Mammary epithelial cell (primary cell): ENCODE measurements at regions not wholly inside any gene's neighbourhood (a gene's known extent, or its start where the extent isn't known, plus 50 kb on each side); places are given as distances from the start of the nearest gene placed in this dataset.

Source experiments
- EZH2 ChIP-seq: IDR thresholded peaks from 2 replicates; pipeline ENCODE4 v1.6.1; 2012; ENCODE audit warnings: low read length, inconsistent platforms, borderline replicate concordance
- TF ChIP-seq, protein P1 (sequence below), 2 donors: IDR thresholded peaks in 1 of 2; conservative IDR thresholded peaks in 1 of 2; 2 replicates each; pipeline ENCODE4 v1.5.1; 2011 to 2012; ENCODE audit warnings: inconsistent platforms in 2 of 2, low read length in 2 of 2, mild to moderate bottlenecking in 2 of 2, control low read depth in 1 of 2, low read depth in 1 of 2; ENCODE audit not compliant: insufficient read depth in 1 of 2; ENCODE audit errors: extremely low read depth in 1 of 2

DNA sequence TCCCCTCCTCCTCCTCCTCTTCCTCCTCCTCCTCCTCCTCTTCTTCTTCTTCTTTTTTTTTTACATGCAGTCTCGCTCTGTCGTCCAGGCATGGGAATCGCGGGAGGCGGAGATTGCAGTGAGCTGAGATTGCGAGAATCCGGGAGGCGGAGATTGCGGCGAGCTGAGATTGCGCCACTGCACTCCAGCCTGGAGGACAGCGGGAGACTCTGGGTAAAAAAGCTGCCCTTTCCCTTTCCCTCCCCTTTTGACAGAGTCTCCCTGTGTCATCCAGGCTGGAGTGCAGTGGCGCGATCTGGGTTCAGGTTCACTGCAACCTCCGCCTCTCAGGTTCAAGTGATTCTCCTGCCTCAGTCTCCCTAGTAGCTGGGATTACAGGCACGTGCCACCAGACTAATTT is 168.1 kb upstream of the MALRD1 start:
- TF ChIP-seq, protein P1, sequence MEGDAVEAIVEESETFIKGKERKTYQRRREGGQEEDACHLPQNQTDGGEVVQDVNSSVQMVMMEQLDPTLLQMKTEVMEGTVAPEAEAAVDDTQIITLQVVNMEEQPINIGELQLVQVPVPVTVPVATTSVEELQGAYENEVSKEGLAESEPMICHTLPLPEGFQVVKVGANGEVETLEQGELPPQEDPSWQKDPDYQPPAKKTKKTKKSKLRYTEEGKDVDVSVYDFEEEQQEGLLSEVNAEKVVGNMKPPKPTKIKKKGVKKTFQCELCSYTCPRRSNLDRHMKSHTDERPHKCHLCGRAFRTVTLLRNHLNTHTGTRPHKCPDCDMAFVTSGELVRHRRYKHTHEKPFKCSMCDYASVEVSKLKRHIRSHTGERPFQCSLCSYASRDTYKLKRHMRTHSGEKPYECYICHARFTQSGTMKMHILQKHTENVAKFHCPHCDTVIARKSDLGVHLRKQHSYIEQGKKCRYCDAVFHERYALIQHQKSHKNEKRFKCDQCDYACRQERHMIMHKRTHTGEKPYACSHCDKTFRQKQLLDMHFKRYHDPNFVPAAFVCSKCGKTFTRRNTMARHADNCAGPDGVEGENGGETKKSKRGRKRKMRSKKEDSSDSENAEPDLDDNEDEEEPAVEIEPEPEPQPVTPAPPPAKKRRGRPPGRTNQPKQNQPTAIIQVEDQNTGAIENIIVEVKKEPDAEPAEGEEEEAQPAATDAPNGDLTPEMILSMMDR (conservative IDR thresholded peaks at IDR 0.05 in 1 of 2, IDR thresholded peaks at IDR 0.05 in 1 of 2; ENCODE audit: extremely low read depth in 1 of 2, insufficient read depth in 1 of 2, low read depth in 1 of 2, low read length in 2 of 2): no peak
- no peak for TF ChIP-seq EZH2
